ENCODE measurements at regions not wholly inside any gene's neighbourhood (a gene's known extent, or its start where the extent isn't known, plus 50 kb on each side); places are given as distances from the start of the nearest gene placed in this dataset.

GRCh38 chr11:81756864-81757595 is 976.6 kb downstream of the FAM181B start:
- intact Hi-C loops (cut with DNase I, micrococcal nuclease) = no loop called here
- DNase-seq (no peak), ATAC-seq (no peak)

- ATAC-seq (no peak), DNase-seq (no peak)
- intact Hi-C loops (cut with DNase I, micrococcal nuclease) = no loop called here
Measured at GRCh38 chr11:81749245-81749644, 984.4 kb downstream of the FAM181B start.

- intact Hi-C loops (cut with DNase I, micrococcal nuclease) = no loop called here
- no peak for DNase-seq
Measured at GRCh38 chr11:81744336-81745116, 989.1 kb downstream of the FAM181B start.

GRCh38 chr11:81725701-81726100 is 1008.0 kb downstream of the FAM181B start:
- no peak for ATAC-seq
- intact Hi-C loops (cut with DNase I, micrococcal nuclease) = no loop called here
- no peak for DNase-seq

More at GRCh38 chr11:81744336-81745116, 989.1 kb downstream of the FAM181B start:
- no peak for ATAC-seq

GRCh38 chr11:81717695-81718094 is 1016.0 kb downstream of the FAM181B start:
- no peak for ATAC-seq
- DNase-seq = no peak

GRCh38 chr11:81707881-81708280 is 1025.8 kb downstream of the FAM181B start:
- no peak for ATAC-seq
- intact Hi-C loops (cut with DNase I, micrococcal nuclease) = no loop called here
- no peak for DNase-seq

More at GRCh38 chr11:81717695-81718094, 1016.0 kb downstream of the FAM181B start:
- intact Hi-C loops (cut with DNase I, micrococcal nuclease) = no loop called here

- DNase-seq (no peak), ATAC-seq (no peak)
- intact Hi-C loops (cut with DNase I, micrococcal nuclease) = no loop called here
Measured at GRCh38 chr11:81705283-81705682, 1028.4 kb downstream of the FAM181B start.

- DNase-seq (no peak), ATAC-seq (no peak)
- intact Hi-C loops (cut with DNase I, micrococcal nuclease) = no loop called here
Measured at GRCh38 chr11:81700076-81700475, 1033.6 kb downstream of the FAM181B start.

- DNase-seq (no peak), ATAC-seq (no peak)
- intact Hi-C loops (cut with DNase I, micrococcal nuclease) = no loop called here
Measured at GRCh38 chr11:81687057-81687456, 1046.6 kb downstream of the FAM181B start.

- no peak for ATAC-seq
- intact Hi-C loops (cut with DNase I, micrococcal nuclease) = no loop called here
- DNase-seq = no peak
Measured at GRCh38 chr11:81674211-81674610, 1059.5 kb downstream of the FAM181B start.

GRCh38 chr11:81673001-81673400 is 1060.7 kb downstream of the FAM181B start:
- DNase-seq = no peak
- ATAC-seq = no peak
- intact Hi-C loops (cut with DNase I, micrococcal nuclease) = no loop called here

- intact Hi-C loops (cut with DNase I, micrococcal nuclease) = no loop called here
- DNase-seq (no peak), ATAC-seq (no peak)
Measured at GRCh38 chr11:81669935-81670543, 1063.6 kb downstream of the FAM181B start.

- intact Hi-C loops (cut with DNase I, micrococcal nuclease) = no loop called here
- no peak for ATAC-seq
- no peak for DNase-seq
Measured at GRCh38 chr11:81658722-81659121, 1074.9 kb downstream of the FAM181B start.

- no peak for ATAC-seq
- no peak for DNase-seq
- intact Hi-C loops (cut with DNase I, micrococcal nuclease) = no loop called here
Measured at GRCh38 chr11:81655351-81655750, 1078.3 kb downstream of the FAM181B start.

- ATAC-seq (no peak), DNase-seq (no peak)
- intact Hi-C loops (cut with DNase I, micrococcal nuclease) = loop anchor here in 1 of 2 donors (10.0 kb wide), 1 partner anchor 1047 kb away; no protein-coding TSS in a partner anchor
Measured at GRCh38 chr11:81647374-81647773, 1086.3 kb downstream of the FAM181B start.

- peak; percentile 53 for ATAC-seq
- peak in 1 of 2 donors; percentile 5 for DNase-seq
- intact Hi-C loops (cut with DNase I, micrococcal nuclease) = loop anchor here in 1 of 2 donors (10.0 kb wide), 1 partner anchor 1050 kb away; no protein-coding TSS in a partner anchor
Measured at GRCh38 chr11:81644239-81644840, 1089.3 kb downstream of the FAM181B start.

GRCh38 chr11:81634483-81634882 is 1099.2 kb downstream of the FAM181B start:
- ATAC-seq (no peak), DNase-seq (no peak)
- intact Hi-C loops (cut with DNase I, micrococcal nuclease) = no loop called here

- ATAC-seq (no peak), DNase-seq (no peak)
- intact Hi-C loops (cut with DNase I, micrococcal nuclease) = no loop called here
Measured at GRCh38 chr11:81602508-81602907, 1131.2 kb downstream of the FAM181B start.

- DNase-seq = no peak
- intact Hi-C loops (cut with DNase I, micrococcal nuclease) = no loop called here
Measured at GRCh38 chr11:81596704-81597103, 1137.0 kb downstream of the FAM181B start.

More at GRCh38 chr11:81596704-81597103, 1137.0 kb downstream of the FAM181B start:
- ATAC-seq = no peak
